GM21423 (cell line): ENCODE measurements at regions not wholly inside any gene's neighbourhood (a gene's known extent, or its start where the extent isn't known, plus 50 kb on each side); places are given as distances from the start of the nearest gene placed in this dataset.
"Not testable (repeated sequence)": the region's sequence is repeated elsewhere in the genome, so short reads cannot be mapped to it uniquely, and the experiment has no call there.

ENCODE experiments used
- ATAC-seq: cut with Tn5 transposase; IDR thresholded peaks from one replicate; pipeline ENCODE4 v1.9.1; 2021; ENCODE audit warnings: mild to moderate bottlenecking, moderate library complexity; ENCODE audit not compliant: unreplicated experiment

GRCh38 chr10:78444741-78445140 lies 411.1 kb downstream of the RPS24 start:
- not testable (repeated sequence) for ATAC-seq

- ATAC-seq: no peak
Measured at GRCh38 chr10:78445308-78445707, 411.6 kb downstream of the RPS24 start.

- no peak for ATAC-seq
Measured at GRCh38 chr10:78448470-78448869, 414.8 kb downstream of the RPS24 start.

GRCh38 chr10:78448994-78449418 lies 415.3 kb downstream of the RPS24 start:
- ATAC-seq: no peak

GRCh38 chr10:78449554-78449953 lies 415.9 kb downstream of the RPS24 start:
- ATAC-seq: no peak

- ATAC-seq: no peak
Measured at GRCh38 chr10:78450239-78450638, 416.6 kb downstream of the RPS24 start.

- no peak for ATAC-seq
Measured at GRCh38 chr10:78450807-78451485, 417.3 kb downstream of the RPS24 start.

- ATAC-seq: no peak
Measured at GRCh38 chr10:78451592-78451991, 417.9 kb downstream of the RPS24 start.

- no peak for ATAC-seq
Measured at GRCh38 chr10:78454123-78454645, 420.5 kb downstream of the RPS24 start.

- no peak for ATAC-seq
Measured at GRCh38 chr10:78455236-78455635, 421.6 kb downstream of the RPS24 start.

- no peak for ATAC-seq
Measured at GRCh38 chr10:78455811-78456210, 422.1 kb downstream of the RPS24 start.

GRCh38 chr10:78456649-78457400 lies 423.2 kb downstream of the RPS24 start:
- ATAC-seq: no peak

GRCh38 chr10:78457804-78458482 lies 424.3 kb downstream of the RPS24 start:
- no peak for ATAC-seq

- no peak for ATAC-seq
Measured at GRCh38 chr10:78458983-78459638, 425.4 kb downstream of the RPS24 start.

GRCh38 chr10:78459639-78460037 lies 426.0 kb downstream of the RPS24 start:
- no peak for ATAC-seq

- ATAC-seq: no peak
Measured at GRCh38 chr10:78460204-78460603, 426.5 kb downstream of the RPS24 start.

GRCh38 chr10:78461333-78461732 lies 427.7 kb downstream of the RPS24 start:
- no peak for ATAC-seq

- ATAC-seq: no peak
Measured at GRCh38 chr10:78462176-78462575, 428.5 kb downstream of the RPS24 start.

- no peak for ATAC-seq
Measured at GRCh38 chr10:78462726-78463228, 429.1 kb downstream of the RPS24 start.

GRCh38 chr10:78464118-78464855 lies 430.6 kb downstream of the RPS24 start:
- ATAC-seq: no peak
